Tibial nerve (tissue), 3 donors: ENCODE measurements at regions not wholly inside any gene's neighbourhood (a gene's known extent, or its start where the extent isn't known, plus 50 kb on each side); places are given as distances from the start of the nearest gene placed in this dataset.

Experiments
- POLR2A ChIP-seq, 2 donors: fragments of 450-650 bp; IDR thresholded peaks; one replicate each; pipeline ENCODE4 v1.6.1; 2017; ENCODE audit warnings: antibody characterized with exemption in 2 of 2, mild to moderate bottlenecking in 2 of 2, moderate library complexity in 2 of 2
- TF ChIP-seq, protein P1 (sequence below), 5 experiments: fragments of 200-600 bp in 3 of 5; fragments of 450-650 bp in 2 of 5; sonication (generic) in 3 of 5; IDR thresholded peaks; one replicate each; pipeline ENCODE4 v1.5.1; 2016 to 2019; ENCODE audit warnings: antibody characterized with exemption in 5 of 5, mild to moderate bottlenecking in 3 of 5, moderate library complexity in 2 of 5

GRCh38 chr16:13435873-13436474 lies 484.0 kb upstream of the ERCC4 start:
- TF ChIP-seq, protein P1, sequence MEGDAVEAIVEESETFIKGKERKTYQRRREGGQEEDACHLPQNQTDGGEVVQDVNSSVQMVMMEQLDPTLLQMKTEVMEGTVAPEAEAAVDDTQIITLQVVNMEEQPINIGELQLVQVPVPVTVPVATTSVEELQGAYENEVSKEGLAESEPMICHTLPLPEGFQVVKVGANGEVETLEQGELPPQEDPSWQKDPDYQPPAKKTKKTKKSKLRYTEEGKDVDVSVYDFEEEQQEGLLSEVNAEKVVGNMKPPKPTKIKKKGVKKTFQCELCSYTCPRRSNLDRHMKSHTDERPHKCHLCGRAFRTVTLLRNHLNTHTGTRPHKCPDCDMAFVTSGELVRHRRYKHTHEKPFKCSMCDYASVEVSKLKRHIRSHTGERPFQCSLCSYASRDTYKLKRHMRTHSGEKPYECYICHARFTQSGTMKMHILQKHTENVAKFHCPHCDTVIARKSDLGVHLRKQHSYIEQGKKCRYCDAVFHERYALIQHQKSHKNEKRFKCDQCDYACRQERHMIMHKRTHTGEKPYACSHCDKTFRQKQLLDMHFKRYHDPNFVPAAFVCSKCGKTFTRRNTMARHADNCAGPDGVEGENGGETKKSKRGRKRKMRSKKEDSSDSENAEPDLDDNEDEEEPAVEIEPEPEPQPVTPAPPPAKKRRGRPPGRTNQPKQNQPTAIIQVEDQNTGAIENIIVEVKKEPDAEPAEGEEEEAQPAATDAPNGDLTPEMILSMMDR (IDR thresholded peaks at IDR 0.05), result no peak
- no peak for TF ChIP-seq POLR2A (IDR thresholded peaks at IDR 0.05)
